ENCODE measurements at regions not wholly inside any gene's neighbourhood (a gene's known extent, or its start where the extent isn't known, plus 50 kb on each side); places are given as distances from the start of the nearest gene placed in this dataset.

- TF ChIP-seq CTCF (IDR thresholded peaks at IDR 0.05; ENCODE audit: unreplicated experiment in 3 of 3), result no peak
- no peaks in the 10 kb centered on the region for H3K36me3 Mint-ChIP-seq (ENCODE audit: low read depth)
- H3K4me1 Mint-ChIP-seq, result no peaks in the 10 kb centered on the region
These were observed 924.3 kb downstream of the TBC1D22A start for GRCh38 chr22:47686594-47687345.

GRCh38 chr22:47681411-47682165 is 919.1 kb downstream of the TBC1D22A start:
- peaks cover 27% of the 10 kb centered on the region for H3K9me3 Mint-ChIP-seq
- no peaks in the 10 kb centered on the region for H3K36me3 Mint-ChIP-seq (ENCODE audit: low read depth)
- no peak overlapping the region for H3K27ac Mint-ChIP-seq
- H3K27me3 Mint-ChIP-seq (ENCODE audit: low read depth), result peaks cover 22% of the 10 kb centered on the region
- no peaks in the 10 kb centered on the region for H3K4me1 Mint-ChIP-seq
- no peak overlapping the region for H3K4me3 Mint-ChIP-seq
- TF ChIP-seq CTCF (IDR thresholded peaks at IDR 0.05; ENCODE audit: unreplicated experiment in 3 of 3), result no peak

More at GRCh38 chr22:47686594-47687345, 924.3 kb downstream of the TBC1D22A start:
- Mint-ChIP-seq H3K27me3 (ENCODE audit: low read depth) (peaks cover 14% of the 10 kb centered on the region), H3K4me3 (no peak overlapping the region), H3K27ac (no peak overlapping the region), H3K9me3 (peaks cover 21% of the 10 kb centered on the region)

- no peak for TF ChIP-seq CTCF (IDR thresholded peaks at IDR 0.05; ENCODE audit: unreplicated experiment in 3 of 3)
- no peak overlapping the region for H3K4me3 Mint-ChIP-seq
- H3K36me3 Mint-ChIP-seq (ENCODE audit: low read depth), result no peaks in the 10 kb centered on the region
- H3K4me1 Mint-ChIP-seq, result no peaks in the 10 kb centered on the region
- peaks cover 15% of the 10 kb centered on the region for H3K9me3 Mint-ChIP-seq
- no peak overlapping the region for H3K27ac Mint-ChIP-seq
- peaks cover 18% of the 10 kb centered on the region for H3K27me3 Mint-ChIP-seq (ENCODE audit: low read depth)
These were observed 916.3 kb downstream of the TBC1D22A start for GRCh38 chr22:47678636-47679287.

GRCh38 chr22:47678048-47678447 is 915.6 kb downstream of the TBC1D22A start:
- H3K4me1 Mint-ChIP-seq, result no peaks in the 10 kb centered on the region
- H3K9me3 Mint-ChIP-seq, result peaks cover 12% of the 10 kb centered on the region
- H3K4me3 Mint-ChIP-seq, result no peak overlapping the region
- no peaks in the 10 kb centered on the region for H3K36me3 Mint-ChIP-seq (ENCODE audit: low read depth)
- no peak for TF ChIP-seq CTCF (IDR thresholded peaks at IDR 0.05; ENCODE audit: unreplicated experiment in 3 of 3)
- H3K27me3 Mint-ChIP-seq (ENCODE audit: low read depth), result peaks cover 18% of the 10 kb centered on the region
- H3K27ac Mint-ChIP-seq, result no peak overlapping the region

DNA sequence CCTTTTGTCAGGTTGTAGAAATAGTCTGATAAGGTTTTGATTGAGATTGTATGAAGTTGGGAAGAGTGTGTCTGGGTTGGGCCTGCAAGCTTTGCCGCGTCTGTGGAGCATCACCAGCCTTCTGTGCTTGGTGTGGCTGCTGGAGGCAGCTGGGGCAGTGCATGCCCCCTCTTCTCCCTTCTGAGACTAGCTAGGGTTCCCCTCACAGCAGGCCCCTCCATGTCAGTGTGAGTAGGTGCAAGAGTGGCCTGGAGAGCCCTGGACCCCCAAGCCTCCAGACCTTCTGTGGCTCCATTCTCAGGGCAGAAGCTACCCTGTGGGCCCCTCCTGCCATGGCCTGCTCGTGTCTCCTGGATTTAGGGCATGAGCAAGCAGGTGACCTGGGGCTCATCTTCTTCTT is 914.2 kb downstream of the TBC1D22A start:
- Mint-ChIP-seq H3K9me3 (peaks cover 12% of the 10 kb centered on the region), H3K36me3 (ENCODE audit: low read depth) (no peaks in the 10 kb centered on the region), H3K4me1 (no peaks in the 10 kb centered on the region), H3K27ac (no peak overlapping the region), H3K27me3 (ENCODE audit: low read depth) (peaks cover 14% of the 10 kb centered on the region), H3K4me3 (no peak overlapping the region)
- no peak for TF ChIP-seq CTCF (IDR thresholded peaks at IDR 0.05; ENCODE audit: unreplicated experiment in 3 of 3)

All from nephron (organoid).